IMR-90 (cell line): ENCODE measurements at regions not wholly inside any gene's neighbourhood (a gene's known extent, or its start where the extent isn't known, plus 50 kb on each side); places are given as distances from the start of the nearest gene placed in this dataset.
A peak's percentile ranks its signal among the peaks of the same experiment; 100 is the strongest.

Experiments
- ATAC-seq: fragments of 200-7000 bp; cut with Tn5 transposase; 2 replicates; pipeline ENCODE4 v1.9.1; 2020; ENCODE audit warnings: low read depth, mild to moderate bottlenecking, moderate library complexity
- BruUV-seq: library from RNA; stranded (reverse); fragments of 400-500 nt; replicated peaks from 2 replicates; lab custom pipeline; 2021; lab: Mats Ljungman, UMichigan
- CTCF ChIA-PET: fragments of 300-600 bp; formaldehyde crosslinking; extraction: SDS; loops from one replicate; lab custom pipeline; 2021; ENCODE audit warnings: antibody characterized with exemption; lab: Yijun Ruan, JAX
- POLR2A ChIA-PET: fragments of 300-600 bp; sonication (Branson Sonifier 250); formaldehyde crosslinking; loops from one replicate; lab custom pipeline; 2022; ENCODE audit warnings: antibody characterized with exemption; ENCODE audit not compliant: unreplicated experiment; lab: Charles Lee
- DNase-seq: peaks from one replicate; pipeline ENCODE4 v3.0.0; 2013
- H2AFZ ChIP-seq: replicated peaks from 2 replicates; pipeline ENCODE3; 2013; ENCODE audit warnings: low read length, mild to moderate bottlenecking; ENCODE audit not compliant: poor library complexity
- H2AK5ac ChIP-seq: 2 replicates; pipeline ENCODE4 v1.6.1; 2013; ENCODE audit warnings: low read depth, low read length, inconsistent platforms
- H2AK9ac ChIP-seq: replicated peaks from 2 replicates; pipeline ENCODE3; 2013; ENCODE audit warnings: mild to moderate bottlenecking, low read depth, low read length, moderate library complexity; ENCODE audit not compliant: poor library complexity
- H2BK120ac ChIP-seq: 2 replicates; pipeline ENCODE4 v1.6.1; 2013; ENCODE audit warnings: low read depth, low read length, inconsistent platforms
- H2BK15ac ChIP-seq: 3 replicates; pipeline ENCODE4 v1.6.1; 2013; ENCODE audit warnings: low read depth, low read length, inconsistent platforms
- H2BK20ac ChIP-seq: 2 replicates; pipeline ENCODE4 v1.6.1; 2013; ENCODE audit warnings: low read depth, mild to moderate bottlenecking, inconsistent platforms, low read length, moderate library complexity
- H2BK5ac ChIP-seq: 2 replicates; pipeline ENCODE4 v1.6.1; 2013; ENCODE audit warnings: mild to moderate bottlenecking, low read depth, low read length, inconsistent platforms; ENCODE audit not compliant: poor library complexity, severe bottlenecking
- H3K14ac ChIP-seq: replicated peaks from 2 replicates; pipeline ENCODE4 v1.6.1; 2013; ENCODE audit warnings: low read depth, low read length, inconsistent platforms
- H3K18ac ChIP-seq: 2 replicates; pipeline ENCODE4 v1.6.1; 2013; ENCODE audit warnings: low read depth, low read length, control low read depth
- H3K23ac ChIP-seq: 2 replicates; pipeline ENCODE4 v1.6.1; 2013; ENCODE audit warnings: low read depth, low read length, inconsistent platforms
- H3K27ac ChIP-seq: 2 replicates; pipeline ENCODE4 v1.5.1; 2013; ENCODE audit warnings: mild to moderate bottlenecking, control low read depth, low read length; ENCODE audit not compliant: insufficient read depth
- H3K27me3 ChIP-seq: 2 replicates; pipeline ENCODE4 v1.6.1; 2013; ENCODE audit warnings: low read length; ENCODE audit not compliant: control insufficient read depth, insufficient read depth
- H3K36me3 ChIP-seq: 2 replicates; pipeline ENCODE4 v1.6.1; 2013; ENCODE audit warnings: low read length, mixed read lengths; ENCODE audit not compliant: control insufficient read depth, insufficient read depth
- H3K4ac ChIP-seq: 2 replicates; pipeline ENCODE4 v1.6.1; 2013; ENCODE audit warnings: low read depth, low read length, inconsistent platforms
- H3K4me1 ChIP-seq: 2 replicates; pipeline ENCODE4 v1.6.1; 2013; ENCODE audit warnings: low read length, mixed read lengths; ENCODE audit not compliant: control insufficient read depth, insufficient read depth
- H3K4me2 ChIP-seq: 2 replicates; pipeline ENCODE4 v1.6.1; 2013; ENCODE audit warnings: low read depth, mild to moderate bottlenecking, control low read depth, low read length, moderate library complexity
- H3K4me3 ChIP-seq: 2 replicates; pipeline ENCODE4 v1.5.1; 2013; ENCODE audit warnings: low read depth, mild to moderate bottlenecking, control low read depth, low read length, moderate library complexity; ENCODE audit not compliant: insufficient read depth
- H3K56ac ChIP-seq: 2 replicates; pipeline ENCODE4 v1.6.1; 2013; ENCODE audit warnings: low read length, inconsistent platforms; ENCODE audit not compliant: insufficient read depth; ENCODE audit errors: extremely low read depth
- H3K79me1 ChIP-seq, 2 experiments: 2 replicates each; pipeline ENCODE4 v1.6.1; 2013; ENCODE audit warnings: low read length in 2 of 2, inconsistent platforms in 1 of 2, low read depth in 1 of 2
- H3K9ac ChIP-seq: 2 replicates; pipeline ENCODE4 v1.6.1; 2013; ENCODE audit warnings: low read depth, low read length, control low read depth
- H3K9me1 ChIP-seq: 2 replicates; pipeline ENCODE4 v1.6.1; 2013; ENCODE audit warnings: low read length, inconsistent platforms; ENCODE audit not compliant: insufficient read depth
- H3K9me3 ChIP-seq: 2 replicates; pipeline ENCODE4 v1.6.1; 2013; ENCODE audit warnings: low read length; ENCODE audit not compliant: control insufficient read depth, insufficient read depth
- H4K20me1 ChIP-seq: 2 replicates; pipeline ENCODE4 v1.6.1; 2013; ENCODE audit warnings: low read length, inconsistent platforms; ENCODE audit not compliant: insufficient read depth
- H4K5ac ChIP-seq: 2 replicates; pipeline ENCODE4 v1.6.1; 2013; ENCODE audit warnings: mild to moderate bottlenecking, low read depth, low read length, control low read depth
- H4K8ac ChIP-seq, 2 experiments: 2 replicates each; pipeline ENCODE4 v1.6.1; 2013; ENCODE audit warnings: low read depth in 2 of 2, low read length in 2 of 2, control low read depth in 1 of 2, inconsistent platforms in 1 of 2
- H4K91ac ChIP-seq: 2 replicates; pipeline ENCODE4 v1.6.1; 2013; ENCODE audit warnings: low read depth, low read length, inconsistent platforms; ENCODE audit not compliant: insufficient read depth
- BHLHE40 ChIP-seq: fragments of 150-350 bp; IDR thresholded peaks from 2 replicates; pipeline ENCODE4 v1.6.1; 2016; ENCODE audit warnings: mild to moderate bottlenecking, low read depth, low read length
- CEBPB ChIP-seq: IDR thresholded peaks from 2 replicates; pipeline ENCODE4 v1.6.1; 2012; ENCODE audit warnings: low read depth, low read length, improper control_type of control experiment
- CHD1 ChIP-seq: IDR thresholded peaks from 2 replicates; pipeline ENCODE4 v1.6.1; 2012; ENCODE audit warnings: low read depth, low read length, improper control_type of control experiment
- FOS ChIP-seq: fragments of 150-350 bp; IDR thresholded peaks from 2 replicates; pipeline ENCODE4 v1.6.1; 2016; ENCODE audit warnings: low read depth, low read length
- MAFK ChIP-seq: IDR thresholded peaks from 2 replicates; pipeline ENCODE4 v1.6.1; 2012; ENCODE audit warnings: low read depth, low read length, improper control_type of control experiment
- MAZ ChIP-seq: IDR thresholded peaks from 2 replicates; pipeline ENCODE4 v1.6.1; 2012; ENCODE audit warnings: low read depth, mild to moderate bottlenecking, low read length, improper control_type of control experiment, moderate library complexity, borderline replicate concordance
- MXI1 ChIP-seq: IDR thresholded peaks from 2 replicates; pipeline ENCODE4 v1.6.1; 2012; ENCODE audit warnings: low read depth, mild to moderate bottlenecking, low read length, moderate library complexity, borderline replicate concordance
- NFE2L2 ChIP-seq: fragments of 150-350 bp; IDR thresholded peaks from 2 replicates; pipeline ENCODE4 v1.6.1; 2016; ENCODE audit warnings: low read depth, mild to moderate bottlenecking, low read length
- WGBS, 2 experiments: methylation state at CpG; one replicate each; pipeline versions ENCODE4 v1.1.5 to v1.1.7; 2013; ENCODE audit warnings: missing lambda C conversion rate in 2 of 2; ENCODE audit not compliant: insufficient read length in 1 of 2; ENCODE audit errors: extremely low coverage in 2 of 2; 5-methylcytosine and 5-hydroxymethylcytosine counted together
- dilution Hi-C: fragments of 300-500 bp; cut with HindIII; formaldehyde crosslinking; loops from one replicate; pipeline ENCODE4 v1.14.3; 2018; ENCODE audit warnings: low sequenced_read_pairs; ENCODE audit not compliant: unreplicated experiment
- in situ Hi-C: fragments of 300-500 bp; cut with MboI; formaldehyde crosslinking; loops from 3 replicates; pipeline ENCODE4 v1.14.3; 2019; ENCODE audit warnings: low sequenced_read_pairs, inconsistent platforms, mixed read lengths
- intact Hi-C: fragments of 100-400 bp; cut with micrococcal nuclease; formaldehyde crosslinking; loops from 2 replicates; pipeline ENCODE4 v1.10.0; 2022

GRCh38 chr12:123091230-123092150, 59.4 kb downstream of the PITPNM2 start (continued):
- TF ChIP-seq MAZ (no peak), CHD1 (no peak)

DNA sequence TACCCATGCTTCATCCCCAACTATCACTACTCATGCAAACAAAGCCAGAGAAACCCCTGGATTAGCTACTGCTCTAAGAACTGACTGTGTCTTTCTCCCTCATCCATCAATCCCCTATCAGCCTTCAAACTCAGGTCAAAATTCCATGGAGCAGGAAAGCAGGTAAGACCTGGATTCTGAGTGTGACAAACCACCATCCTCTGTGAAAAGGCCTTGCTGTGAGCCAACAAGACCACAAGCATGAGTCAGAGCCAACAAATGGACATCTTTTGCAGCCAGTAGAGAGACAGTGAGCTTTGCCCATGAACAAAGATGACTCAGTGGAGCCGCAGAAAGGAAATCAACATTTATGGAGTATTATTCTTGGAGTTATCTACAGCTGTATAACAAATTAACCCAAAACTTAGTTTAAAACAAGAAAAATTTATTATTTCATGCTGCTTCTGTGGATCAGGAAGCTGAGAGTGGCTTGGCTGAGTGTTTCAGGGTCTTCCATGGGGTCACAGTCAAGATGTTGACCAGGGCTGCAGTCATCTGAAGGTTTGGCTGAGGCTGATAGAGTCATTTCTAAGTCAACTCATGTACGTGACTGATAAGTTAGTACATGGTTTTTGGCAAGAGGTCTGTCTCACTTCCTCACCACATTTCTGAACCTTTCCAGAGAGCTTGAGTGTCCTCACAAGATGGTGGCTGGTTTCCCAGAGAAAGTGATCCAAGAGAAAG, 61.1 kb downstream of the PITPNM2 start:
- peaks cover 28% of the 10 kb centered on the region for H4K20me1 ChIP-seq
- peaks cover 7 to 39% of the 10 kb centered on the region in 2 experiments for H3K79me1 ChIP-seq
- peaks cover 28% of the 10 kb centered on the region for H3K9me1 ChIP-seq
- POLR2A ChIA-PET, result no interaction called here
- peak; percentile 99 for DNase-seq
- peak overlapping the region; percentile 81 for H2BK5ac ChIP-seq
- H4K91ac ChIP-seq, result peak overlapping the region; percentile 15; the same call in 1 of the 2 replicates
- peak overlapping the region; percentile 5; the same call in 1 of the 2 replicates for H3K14ac ChIP-seq
- peak overlapping the region; percentile 65; the same call in 1 of the 2 replicates for H2AK5ac ChIP-seq
- H3K27ac ChIP-seq, result peak overlapping the region; percentile 58
- peak overlapping the region; percentile 60 for H2BK15ac ChIP-seq
- WGBS, 2 experiments, result no CpG with 5 or more reads among the region's 2 CpGs
- H3K23ac ChIP-seq, result peak overlapping the region; percentile 32
- H3K18ac ChIP-seq, result peak overlapping the region; percentile 57
- peak overlapping the region; percentile 52 for H2BK120ac ChIP-seq
- peak overlapping the region in 1 of 2 experiments; percentile 13; a peak in 1 of 4 replicates for H4K8ac ChIP-seq
- H3K4me1 ChIP-seq, result peaks cover 25% of the 10 kb centered on the region
- TF ChIP-seq FOS, result peak; percentile 91
- peak; percentile 17; the same call in 1 of the 2 replicates for TF ChIP-seq BHLHE40
- peak; percentile 63; the same call in 1 of the 2 replicates for TF ChIP-seq CEBPB
- no peak for TF ChIP-seq MAZ
- TF ChIP-seq CHD1, result no peak
- 0 out of 2 replicates have a peak, but pooled peaks have one; percentile 12 for TF ChIP-seq MAFK
- no peak for TF ChIP-seq MXI1
- TF ChIP-seq NFE2L2, result 0 out of 2 replicates have a peak, but pooled peaks have one; percentile 3
- no peak overlapping the region for H3K9ac ChIP-seq
- ATAC-seq, result peak; percentile 63
- no peak overlapping the region for H3K4me2 ChIP-seq
- H3K4me3 ChIP-seq, result no peak overlapping the region
- H3K56ac ChIP-seq, result no peak overlapping the region
- dilution Hi-C loops (no loop called here), in situ Hi-C loops (no loop called here), intact Hi-C loops (loop anchor here (5.0 kb wide), 1 partner anchor 37 kb away; no protein-coding TSS in a partner anchor)
- H3K27me3 ChIP-seq, result no peaks in the 10 kb centered on the region; the same call in 1 of the 2 replicates
- BruUV-seq, result no TSS peak
- no peak overlapping the region for H2AFZ ChIP-seq
- CTCF ChIA-PET, result interaction anchor here (1.1 kb wide), 1 partner anchor 12 kb away, joined by 3 read pairs; no protein-coding TSS in a partner anchor
- H2BK20ac ChIP-seq, result peak overlapping the region; percentile 60
- H3K9me3 ChIP-seq, result peaks cover 6% of the 10 kb centered on the region
- H3K36me3 ChIP-seq, result no peaks in the 10 kb centered on the region; the same call in 1 of the 2 replicates
- peak overlapping the region; percentile 47 for H3K4ac ChIP-seq
- no peak overlapping the region for H2AK9ac ChIP-seq
- peak overlapping the region; percentile 1; the same call in 1 of the 2 replicates for H4K5ac ChIP-seq
